ENCODE measurements at regions not wholly inside any gene's neighbourhood (a gene's known extent, or its start where the extent isn't known, plus 50 kb on each side); places are given as distances from the start of the nearest gene placed in this dataset.

GRCh38 chr12:58356794-58357193, 415.4 kb downstream of the ATP23 start:
- TF ChIP-seq ZFX (IDR thresholded peaks at IDR 0.05) (no peak), CTCF (conservative IDR thresholded peaks at IDR 0.05) (no peak)

Measured in C4-2B (cell line).